Fibroblast of lung (primary cell): ENCODE measurements at regions not wholly inside any gene's neighbourhood (a gene's known extent, or its start where the extent isn't known, plus 50 kb on each side); places are given as distances from the start of the nearest gene placed in this dataset.

ENCODE experiments used
- DNase-seq, 2 donors: peaks; one replicate each; pipeline versions ENCODE4 v3.0.0 to v3.0.0-alpha.2; 2010; ENCODE audit warnings: low read depth in 2 of 2
- H2AFZ ChIP-seq: 2 replicates; pipeline ENCODE4 v1.5.1; 2012; ENCODE audit warnings: low read length, control low read depth, inconsistent platforms
- H3K27ac ChIP-seq: 2 replicates; pipeline ENCODE4 v1.5.1; 2011; ENCODE audit warnings: low read length, control low read depth; ENCODE audit not compliant: insufficient read depth
- H3K27me3 ChIP-seq: 2 replicates; pipeline ENCODE4 v1.5.1; 2011; ENCODE audit warnings: mild to moderate bottlenecking, low read length; ENCODE audit not compliant: control insufficient read depth, insufficient read depth
- H3K36me3 ChIP-seq: 2 replicates; pipeline ENCODE4 v1.5.1; 2011; ENCODE audit warnings: low read length; ENCODE audit not compliant: control insufficient read depth, insufficient read depth
- H3K4me1 ChIP-seq: 2 replicates; pipeline ENCODE4 v1.5.1; 2011; ENCODE audit warnings: low read length; ENCODE audit not compliant: control insufficient read depth, insufficient read depth; ENCODE audit errors: extremely low read depth
- H3K4me2 ChIP-seq: 2 replicates; pipeline ENCODE4 v1.5.1; 2011; ENCODE audit warnings: low read length, control low read depth; ENCODE audit not compliant: insufficient read depth; ENCODE audit errors: extremely low read depth
- H3K4me3 ChIP-seq, 4 experiments: fragments of 200-600 bp in 1 of 4; sonication (generic) in 1 of 4; replicated peaks in 1 of 4; 2 replicates each; pipeline ENCODE4 v1.5.1; 2011 to 2016; ENCODE audit warnings: low read length in 4 of 4, low read depth in 3 of 4, mild to moderate bottlenecking in 3 of 4, control low read depth in 2 of 4, inconsistent platforms in 1 of 4, mixed read lengths in 1 of 4; ENCODE audit not compliant: insufficient read depth in 1 of 4; ENCODE audit errors: control extremely low read depth in 1 of 4
- H3K79me2 ChIP-seq: 2 replicates; pipeline ENCODE4 v1.5.1; 2012; ENCODE audit warnings: mild to moderate bottlenecking, low read length, inconsistent platforms; ENCODE audit not compliant: control insufficient read depth, insufficient read depth
- H3K9ac ChIP-seq: 2 replicates; pipeline ENCODE4 v1.5.1; 2011; ENCODE audit warnings: mild to moderate bottlenecking, low read length, control low read depth; ENCODE audit not compliant: insufficient read depth
- H3K9me3 ChIP-seq: 2 replicates; pipeline ENCODE4 v1.5.1; 2012; ENCODE audit warnings: low read depth, low read length; ENCODE audit not compliant: control insufficient read depth, insufficient read depth
- H4K20me1 ChIP-seq: 2 replicates; pipeline ENCODE4 v1.5.1; 2011; ENCODE audit warnings: low read length; ENCODE audit not compliant: control insufficient read depth, insufficient read depth; ENCODE audit errors: extremely low read depth
- CTCF ChIP-seq, 2 donors: IDR thresholded peaks in 1 of 2; conservative IDR thresholded peaks in 1 of 2; 1 replicate in 1 of 2; 2 replicates in 1 of 2; pipeline ENCODE4 v1.5.1; 2011 to 2012; ENCODE audit warnings: low read length in 2 of 2, control low read depth in 1 of 2, inconsistent platforms in 1 of 2, low read depth in 1 of 2, mild to moderate bottlenecking in 1 of 2
- EZH2 ChIP-seq: IDR thresholded peaks from 2 replicates; pipeline ENCODE4 v1.5.1; 2012; ENCODE audit warnings: low read length, control low read depth, mild to moderate bottlenecking; ENCODE audit errors: missing control alignments

DNA sequence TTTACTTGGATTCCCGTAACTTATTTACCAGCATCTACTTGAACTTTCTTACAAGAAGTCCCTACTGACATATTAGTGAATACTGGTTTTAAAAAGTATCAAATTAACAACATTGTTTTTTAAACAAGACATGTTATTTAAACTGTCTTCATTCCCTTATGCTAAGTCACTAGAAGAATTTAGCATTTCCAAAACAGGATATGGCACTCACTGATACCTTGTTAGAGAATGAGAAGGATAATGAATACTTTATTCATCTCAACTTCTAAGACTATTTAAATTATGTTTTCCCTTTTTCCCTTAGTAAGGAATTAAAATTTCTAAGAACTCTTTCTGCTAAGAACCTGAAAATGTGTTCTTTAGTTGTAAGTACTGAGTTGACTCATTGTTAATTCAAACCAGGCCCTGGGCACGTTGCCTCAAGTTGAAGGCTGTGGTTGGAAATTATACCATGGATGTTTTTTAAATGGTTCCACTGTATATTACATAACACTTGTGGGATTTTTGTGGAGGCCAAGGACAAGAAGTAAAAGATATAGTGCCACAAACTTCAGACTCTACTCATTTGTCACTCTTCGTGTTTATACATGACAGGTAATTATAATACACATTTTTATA, 219.0 kb upstream of the EDIL3 start:
- no peaks in the 10 kb centered on the region for H3K4me1 ChIP-seq
- H3K9ac ChIP-seq = no peak overlapping the region
- H3K27ac ChIP-seq = no peak overlapping the region
- H3K27me3 ChIP-seq = no peaks in the 10 kb centered on the region
- DNase-seq = peak; percentile 90 to 97
- H2AFZ ChIP-seq = no peak overlapping the region
- no peaks in the 10 kb centered on the region for H3K79me2 ChIP-seq
- no peaks in the 10 kb centered on the region for H4K20me1 ChIP-seq
- no peak overlapping the region for H3K4me2 ChIP-seq
- no peak for TF ChIP-seq EZH2
- TF ChIP-seq CTCF (conservative IDR thresholded peaks at IDR 0.05 in 1 of 2, IDR thresholded peaks at IDR 0.05 in 1 of 2; ENCODE audit: low read depth in 1 of 2, low read length in 2 of 2) = no peak
- H3K9me3 ChIP-seq = no peaks in the 10 kb centered on the region
- no peak overlapping the region for H3K4me3 ChIP-seq
- no peaks in the 10 kb centered on the region for H3K36me3 ChIP-seq

- H3K27me3 ChIP-seq = no peaks in the 10 kb centered on the region
- H3K36me3 ChIP-seq = no peaks in the 10 kb centered on the region
- H2AFZ ChIP-seq = no peak overlapping the region
- H3K4me2 ChIP-seq = no peak overlapping the region
- H3K79me2 ChIP-seq = no peaks in the 10 kb centered on the region
- H4K20me1 ChIP-seq = no peaks in the 10 kb centered on the region
- no peak overlapping the region for H3K9ac ChIP-seq
- no peak for TF ChIP-seq EZH2
- no peak for TF ChIP-seq CTCF (conservative IDR thresholded peaks at IDR 0.05 in 1 of 2, IDR thresholded peaks at IDR 0.05 in 1 of 2; ENCODE audit: low read depth in 1 of 2, low read length in 2 of 2)
- DNase-seq = peak in 1 of 2 donors; percentile 30
- H3K9me3 ChIP-seq = no peaks in the 10 kb centered on the region
- H3K4me3 ChIP-seq = no peak overlapping the region
- H3K27ac ChIP-seq = no peak overlapping the region
- H3K4me1 ChIP-seq = no peaks in the 10 kb centered on the region
Measured at GRCh38 chr5:84602371-84602771, 217.7 kb upstream of the EDIL3 start.

- H3K4me2 ChIP-seq = no peak overlapping the region
- no peak for TF ChIP-seq CTCF (conservative IDR thresholded peaks at IDR 0.05 in 1 of 2, IDR thresholded peaks at IDR 0.05 in 1 of 2; ENCODE audit: low read depth in 1 of 2, low read length in 2 of 2)
- TF ChIP-seq EZH2 = no peak
- no peak overlapping the region for H3K27ac ChIP-seq
- H2AFZ ChIP-seq = no peak overlapping the region
- no peaks in the 10 kb centered on the region for H3K9me3 ChIP-seq
- H3K36me3 ChIP-seq = no peaks in the 10 kb centered on the region
- H3K27me3 ChIP-seq = no peaks in the 10 kb centered on the region
- H3K4me1 ChIP-seq = no peaks in the 10 kb centered on the region
- no peak for DNase-seq
- no peak overlapping the region for H3K9ac ChIP-seq
- H4K20me1 ChIP-seq = no peaks in the 10 kb centered on the region
- H3K79me2 ChIP-seq = no peaks in the 10 kb centered on the region
- H3K4me3 ChIP-seq = no peak overlapping the region
Measured at GRCh38 chr5:84599964-84600363, 215.3 kb upstream of the EDIL3 start.
